GM23338 (cell line): ENCODE measurements at regions not wholly inside any gene's neighbourhood (a gene's known extent, or its start where the extent isn't known, plus 50 kb on each side); places are given as distances from the start of the nearest gene placed in this dataset.

Source experiments
- ATAC-seq: fragments of 200-7000 bp; cut with Tn5 transposase; 3 replicates; pipeline ENCODE4 v1.9.1; 2020
- DNase-seq: peaks from one replicate; pipeline ENCODE4 v3.0.0-alpha.2; 2015; ENCODE audit warnings: low spot score
- H2AFZ ChIP-seq: fragments of 200-600 bp; sonication (generic); 2 replicates; pipeline ENCODE4 v1.8.0; 2016; ENCODE audit warnings: antibody characterized with exemption, mild to moderate bottlenecking, moderate library complexity
- H3F3A ChIP-seq: fragments of 200-600 bp; sonication (generic); replicated peaks from 2 replicates; pipeline ENCODE4 v1.8.0; 2017; ENCODE audit warnings: antibody characterized with exemption, mixed run types, low read depth
- H3K27ac ChIP-seq: fragments of 200-600 bp; sonication (generic); 2 replicates; pipeline ENCODE4 v1.6.1; 2016; ENCODE audit warnings: low read depth
- H3K27me3 ChIP-seq: fragments of 200-600 bp; sonication (generic); 2 replicates; pipeline ENCODE4 v1.8.0; 2016; ENCODE audit warnings: mild to moderate bottlenecking, mixed run types, moderate library complexity; ENCODE audit not compliant: insufficient read depth
- H3K36me3 ChIP-seq: fragments of 200-600 bp; sonication (generic); 2 replicates; pipeline ENCODE4 v1.8.0; 2016; ENCODE audit warnings: mild to moderate bottlenecking; ENCODE audit not compliant: insufficient read depth
- H3K4me1 ChIP-seq: fragments of 200-600 bp; sonication (generic); 2 replicates; pipeline ENCODE4 v1.8.0; 2016; ENCODE audit warnings: mild to moderate bottlenecking, moderate library complexity; ENCODE audit not compliant: insufficient read depth
- H3K4me2 ChIP-seq: fragments of 200-600 bp; sonication (generic); 2 replicates; pipeline ENCODE4 v1.7.1; 2017; ENCODE audit warnings: mixed run types
- H3K4me3 ChIP-seq: fragments of 200-600 bp; sonication (generic); 2 replicates; pipeline ENCODE4 v1.6.1; 2016; ENCODE audit warnings: mixed run types
- H3K79me2 ChIP-seq: fragments of 200-600 bp; sonication (generic); replicated peaks from 2 replicates; pipeline ENCODE4 v1.8.0; 2017; ENCODE audit warnings: mild to moderate bottlenecking; ENCODE audit not compliant: insufficient read depth
- H3K9me2 ChIP-seq: fragments of 200-600 bp; sonication (generic); 2 replicates; pipeline ENCODE4 v1.8.0; 2017; ENCODE audit not compliant: insufficient read depth
- H4K20me1 ChIP-seq: fragments of 200-600 bp; sonication (generic); replicated peaks from 2 replicates; pipeline ENCODE4 v1.8.0; 2017; ENCODE audit warnings: mild to moderate bottlenecking; ENCODE audit not compliant: insufficient read depth
- H3K27ac Mint-ChIP-seq: 2 replicates; pipeline ENCODE4 v1.8.0; 2020; ENCODE audit warnings: inconsistent platforms, mild to moderate bottlenecking, moderate library complexity, mixed read lengths
- H3K27me3 Mint-ChIP-seq: 3 replicates; pipeline ENCODE4 v1.8.0; 2022; ENCODE audit warnings: low read depth, mild to moderate bottlenecking, moderate library complexity, mixed read lengths, inconsistent platforms; ENCODE audit not compliant: insufficient read depth, poor library complexity
- H3K36me3 Mint-ChIP-seq: 3 replicates; pipeline ENCODE4 v1.8.0; 2021; ENCODE audit warnings: low read depth, mild to moderate bottlenecking, inconsistent platforms, moderate library complexity, mixed read lengths
- H3K4me1 Mint-ChIP-seq: 3 replicates; pipeline ENCODE4 v1.8.0; 2020; ENCODE audit warnings: mild to moderate bottlenecking, inconsistent platforms, mixed read lengths
- H3K4me3 Mint-ChIP-seq: 3 replicates; pipeline ENCODE4 v1.8.0; 2021; ENCODE audit warnings: moderate library complexity, mild to moderate bottlenecking, inconsistent platforms, mixed read lengths
- H3K9me3 Mint-ChIP-seq: 3 replicates; pipeline ENCODE4 v1.8.0; 2020; ENCODE audit warnings: moderate library complexity, mild to moderate bottlenecking, inconsistent platforms, mixed read lengths
- CREB1 ChIP-seq: fragments of 250-450 bp; sonication (Bioruptor Pico); IDR thresholded peaks from 2 replicates; pipeline ENCODE4 v1.5.0; 2020; ENCODE audit warnings: low read depth, mild to moderate bottlenecking, moderate library complexity
- CTCF ChIP-seq, 2 experiments: fragments of 200-600 bp in 1 of 2; sonication (generic) in 1 of 2; conservative IDR thresholded peaks; 2 replicates each; pipeline versions ENCODE4 v1.5.1 to v1.6.1; 2016 to 2017; ENCODE audit warnings: antibody characterized with exemption in 2 of 2, low read depth in 2 of 2, mild to moderate bottlenecking in 2 of 2, moderate library complexity in 1 of 2
- ETS1 ChIP-seq: IDR thresholded peaks from 2 replicates; pipeline ENCODE4 v1.6.1; 2016; ENCODE audit warnings: antibody characterized with exemption
- EZH2 ChIP-seq: fragments of 200-600 bp; sonication (generic); IDR thresholded peaks from one replicate; pipeline ENCODE4 v1.8.0; 2017; ENCODE audit warnings: antibody characterized with exemption, mild to moderate bottlenecking, low read depth; ENCODE audit not compliant: unreplicated experiment
- EZH2phosphoT487 ChIP-seq: fragments of 200-600 bp; sonication (generic); IDR thresholded peaks from one replicate; pipeline ENCODE4 v1.8.1; 2018; ENCODE audit warnings: antibody characterized with exemption; ENCODE audit not compliant: unreplicated experiment
- JUNB ChIP-seq: IDR thresholded peaks from one replicate; pipeline ENCODE4 v1.6.1; 2016; ENCODE audit warnings: antibody characterized with exemption; ENCODE audit not compliant: unreplicated experiment
- NANOG ChIP-seq: IDR thresholded peaks from 2 replicates; pipeline ENCODE4 v1.6.1; 2016; ENCODE audit warnings: antibody characterized with exemption, borderline replicate concordance
- POLR2AphosphoS5 ChIP-seq: IDR thresholded peaks from 2 replicates; pipeline ENCODE4 v1.6.1; 2016; ENCODE audit warnings: antibody characterized with exemption, low read depth
- REST ChIP-seq: IDR thresholded peaks from one replicate; pipeline ENCODE4 v1.6.1; 2018; ENCODE audit warnings: antibody characterized with exemption; ENCODE audit not compliant: unreplicated experiment
- STAT1 ChIP-seq: IDR thresholded peaks from one replicate; pipeline ENCODE4 v1.6.1; 2016; ENCODE audit warnings: antibody characterized with exemption; ENCODE audit not compliant: unreplicated experiment
- ZNF114 ChIP-seq: fragments of 250-450 bp; sonication (Bioruptor Pico); IDR thresholded peaks from 2 replicates; pipeline ENCODE4 v1.5.0; 2020; ENCODE audit warnings: mild to moderate bottlenecking, moderate library complexity
- ZNF331 ChIP-seq: fragments of 250-450 bp; sonication (Bioruptor Pico); IDR thresholded peaks from 2 replicates; pipeline ENCODE4 v1.5.0; 2020; ENCODE audit warnings: low read depth, mild to moderate bottlenecking, moderate library complexity
- ZNF462 ChIP-seq: fragments of 250-450 bp; sonication (Bioruptor Pico); IDR thresholded peaks from 2 replicates; pipeline ENCODE4 v1.5.0; 2020; ENCODE audit warnings: mild to moderate bottlenecking, moderate library complexity

- ATAC-seq = no peak
- no peak overlapping the region for H3K4me3 Mint-ChIP-seq
These were observed 103.7 kb downstream of the SKIDA1 start for GRCh38 chr10:21421794-21422193.

More at GRCh38 chr10:21421794-21422193, 103.7 kb downstream of the SKIDA1 start:
- H3K9me2 ChIP-seq = no peaks in the 10 kb centered on the region
- Mint-ChIP-seq H3K27ac (no peak overlapping the region), H3K4me1 (peaks cover 19% of the 10 kb centered on the region), H3K36me3 (peaks cover 7% of the 10 kb centered on the region; the same call in 2 of the 3 replicates), H3K27me3 (peaks cover 3% of the 10 kb centered on the region), H3K9me3 (peaks cover 7% of the 10 kb centered on the region)
- no peaks in the 10 kb centered on the region for H4K20me1 ChIP-seq
- H3K36me3 ChIP-seq = no peaks in the 10 kb centered on the region
- H3F3A ChIP-seq = peaks cover 14% of the 10 kb centered on the region; the same call in 1 of the 2 replicates
- H3K27ac ChIP-seq = no peak overlapping the region
- H3K79me2 ChIP-seq = no peaks in the 10 kb centered on the region
- H3K4me3 ChIP-seq = no peak overlapping the region
- no peaks in the 10 kb centered on the region for H3K27me3 ChIP-seq
- TF ChIP-seq NANOG = no peak
- no peak for TF ChIP-seq CREB1
- TF ChIP-seq ETS1 = no peak
- TF ChIP-seq ZNF462 (CRISPR knock-in tag) = no peak
- no peak for TF ChIP-seq EZH2phosphoT487
- no peak for TF ChIP-seq ZNF114 (CRISPR knock-in tag)
- no peak for TF ChIP-seq CTCF (conservative IDR thresholded peaks at IDR 0.05; ENCODE audit: low read depth in 2 of 2)
- TF ChIP-seq ZNF331 (CRISPR knock-in tag) = no peak
- TF ChIP-seq STAT1 = no peak
- no peak for TF ChIP-seq EZH2
- TF ChIP-seq JUNB = no peak
- no peak for TF ChIP-seq REST
- TF ChIP-seq POLR2AphosphoS5 = no peak
- peaks cover 17% of the 10 kb centered on the region for H3K4me1 ChIP-seq
- peak overlapping the region; percentile 2; the same call in 1 of the 2 replicates for H2AFZ ChIP-seq
- no peak for DNase-seq
- no peak overlapping the region for H3K4me2 ChIP-seq
